ENCODE measurements at regions not wholly inside any gene's neighbourhood (a gene's known extent, or its start where the extent isn't known, plus 50 kb on each side); places are given as distances from the start of the nearest gene placed in this dataset.
"Not testable (repeated sequence)": the region's sequence is repeated elsewhere in the genome, so short reads cannot be mapped to it uniquely, and the experiment has no call there.

- H3K4me3 ChIP-seq, result no peak overlapping the region
- TF ChIP-seq CTCF (IDR thresholded peaks at IDR 0.05), result no peak
Measured at GRCh38 chr9:78985084-78985738, 586.6 kb upstream of the TLE4 start.

DNA sequence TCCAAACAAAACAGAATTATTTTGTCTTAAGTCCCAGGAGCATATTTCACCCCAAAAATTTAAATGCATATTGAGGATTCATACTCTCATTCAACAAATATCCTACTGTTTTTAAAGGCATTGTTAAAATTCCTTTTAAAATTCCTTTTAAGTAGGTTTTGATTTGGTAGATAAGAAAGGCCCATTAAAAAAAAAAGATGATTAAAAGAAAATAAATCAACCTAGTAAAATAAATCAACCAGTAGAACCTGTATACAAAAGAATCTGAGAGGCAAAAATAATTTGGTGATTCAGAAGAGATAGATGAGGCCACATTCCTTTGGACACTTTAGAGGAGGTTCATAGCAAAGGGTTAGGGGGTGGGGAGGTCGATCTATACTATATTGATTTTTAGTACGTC is 585.3 kb upstream of the TLE4 start:
- H3K9me3 ChIP-seq, result no peaks in the 10 kb centered on the region
- no peaks in the 10 kb centered on the region for H3K36me3 ChIP-seq

More at GRCh38 chr9:78985084-78985738, 586.6 kb upstream of the TLE4 start:
- Histone ChIP-seq H3K36me3 (no peaks in the 10 kb centered on the region), H3K27me3 (no peaks in the 10 kb centered on the region), H3K9me3 (no peaks in the 10 kb centered on the region), H3K27ac (no peak overlapping the region), H3K4me1 (no peaks in the 10 kb centered on the region)
- intact Hi-C loops (cut with DNase I), result no loop called here
- no peak for DNase-seq
- no peak for ATAC-seq

DNA sequence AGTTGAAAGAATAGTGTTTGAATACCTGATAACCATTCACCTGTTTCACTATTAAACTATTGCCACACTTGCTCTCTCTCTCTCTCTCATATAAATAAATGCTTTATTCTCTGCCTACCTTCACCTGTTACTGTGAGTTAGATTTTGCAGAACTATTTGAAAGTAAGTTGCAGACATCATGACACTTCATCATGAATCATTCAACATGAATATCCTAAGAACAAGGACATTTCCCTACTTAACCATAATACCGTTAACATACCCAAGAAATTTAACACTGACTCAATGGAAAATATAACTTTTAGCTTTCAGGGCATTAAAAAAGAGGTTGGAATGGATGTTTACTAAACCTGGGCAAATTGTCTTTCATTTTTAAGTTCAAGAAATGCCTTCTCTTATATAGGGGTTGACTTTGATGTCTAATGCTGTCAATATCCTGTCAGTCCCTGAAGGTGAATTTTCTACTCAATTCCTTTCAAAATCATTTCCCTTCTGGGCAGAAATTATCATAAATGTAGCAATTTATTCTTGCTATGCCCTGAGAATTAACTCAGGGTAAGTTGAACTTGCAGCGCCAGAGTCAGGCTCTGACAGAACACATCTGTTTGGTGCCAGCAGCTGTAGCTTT is 582.6 kb upstream of the TLE4 start:
- no peak for DNase-seq
- Histone ChIP-seq H3K4me1 (no peaks in the 10 kb centered on the region), H3K27me3 (no peaks in the 10 kb centered on the region), H3K36me3 (no peaks in the 10 kb centered on the region), H3K4me3 (no peak overlapping the region), H3K9me3 (no peaks in the 10 kb centered on the region), H3K27ac (no peak overlapping the region)
- no peak for TF ChIP-seq CTCF (IDR thresholded peaks at IDR 0.05)
- intact Hi-C loops (cut with DNase I), result no loop called here
- ATAC-seq, result no peak

More for the DNA sequence above, 585.3 kb upstream of the TLE4 start:
- DNase-seq, result no peak
- Histone ChIP-seq H3K4me1 (no peaks in the 10 kb centered on the region), H3K27ac (no peak overlapping the region), H3K27me3 (no peaks in the 10 kb centered on the region), H3K4me3 (no peak overlapping the region)
- no peak for ATAC-seq
- intact Hi-C loops (cut with DNase I), result no loop called here
- TF ChIP-seq CTCF (IDR thresholded peaks at IDR 0.05), result no peak

DNA sequence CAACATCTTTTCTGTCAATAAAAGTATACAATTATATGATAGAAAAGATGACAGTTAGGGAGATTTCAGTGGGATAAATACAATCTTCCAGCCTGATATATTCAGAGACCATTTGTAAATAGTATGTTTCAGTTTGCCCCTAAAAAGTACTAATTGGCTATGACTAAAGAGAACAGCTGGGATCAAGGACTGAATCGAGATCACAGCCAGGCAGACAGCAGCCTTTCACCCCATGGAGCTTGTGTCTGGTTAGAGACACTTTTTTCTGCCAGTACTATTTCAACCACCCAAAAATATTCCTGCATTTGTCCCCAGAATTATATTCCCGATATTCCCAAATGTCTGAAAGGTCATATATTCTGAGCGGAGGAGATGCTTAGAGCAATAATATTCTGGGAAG is 577.3 kb upstream of the TLE4 start:
- no peaks in the 10 kb centered on the region for H3K27me3 ChIP-seq
- H3K36me3 ChIP-seq, result no peaks in the 10 kb centered on the region
- no peak overlapping the region for H3K4me3 ChIP-seq
- H3K9me3 ChIP-seq, result no peaks in the 10 kb centered on the region
- TF ChIP-seq CTCF (IDR thresholded peaks at IDR 0.05), result no peak
- H3K4me1 ChIP-seq, result no peaks in the 10 kb centered on the region
- DNase-seq (peak in 1 of 4 donors; percentile 4), ATAC-seq (no peak)
- no peak overlapping the region for H3K27ac ChIP-seq
- intact Hi-C loops (cut with DNase I), result no loop called here

DNA sequence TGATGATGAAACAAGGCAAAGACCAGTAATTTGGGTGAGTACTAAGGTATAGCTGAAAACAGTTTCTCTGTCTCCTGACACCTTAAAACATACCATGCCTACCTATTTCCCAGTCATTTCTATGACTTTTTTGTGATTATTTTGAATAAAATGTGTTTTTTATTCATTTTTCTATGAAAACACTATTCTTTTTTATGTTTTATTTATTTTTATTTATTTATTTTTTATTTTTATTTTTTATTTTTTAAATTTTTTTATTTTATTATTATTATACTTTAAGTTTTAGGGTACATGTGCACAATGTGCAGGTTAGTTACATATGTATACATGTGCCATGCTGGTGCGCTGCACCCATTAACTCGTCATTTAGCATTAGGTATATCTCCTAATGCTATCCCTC is 576.8 kb upstream of the TLE4 start:
- H3K27ac ChIP-seq; intact Hi-C loops (cut with DNase I); H3K4me3 ChIP-seq; ATAC-seq; H3K36me3 ChIP-seq; H3K27me3 ChIP-seq; H3K4me1 ChIP-seq; H3K9me3 ChIP-seq; DNase-seq: not testable (repeated sequence)

DNA sequence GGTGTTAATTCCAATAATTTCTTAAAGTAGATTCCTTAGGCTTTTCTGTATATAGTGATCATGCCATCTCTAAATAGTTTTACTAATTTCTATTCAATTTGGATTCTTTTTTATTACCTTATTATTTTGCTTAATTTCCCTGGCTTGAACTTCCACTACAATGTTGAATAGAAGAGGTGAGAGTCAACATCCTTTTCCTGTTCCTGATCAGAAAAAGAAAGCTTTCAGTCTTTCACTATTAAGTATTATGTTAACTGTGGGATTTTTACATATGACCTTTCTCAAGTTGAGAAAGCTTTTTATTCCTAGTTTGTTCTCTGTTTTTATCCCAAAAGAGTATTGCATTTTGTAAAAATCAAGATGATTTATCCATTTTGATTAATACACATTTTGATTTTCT is 574.5 kb upstream of the TLE4 start:
- Histone ChIP-seq H3K4me3 (no peak overlapping the region), H3K9me3 (no peaks in the 10 kb centered on the region), H3K36me3 (no peaks in the 10 kb centered on the region), H3K4me1 (no peaks in the 10 kb centered on the region), H3K27ac (no peak overlapping the region), H3K27me3 (no peaks in the 10 kb centered on the region)
- intact Hi-C loops (cut with DNase I), result no loop called here
- ATAC-seq (no peak), DNase-seq (no peak)
- no peak for TF ChIP-seq CTCF (IDR thresholded peaks at IDR 0.05)

Data from left lung (tissue), 4 donors.